Heart left ventricle (tissue), 16 donors: ENCODE measurements at regions not wholly inside any gene's neighbourhood (a gene's known extent, or its start where the extent isn't known, plus 50 kb on each side); places are given as distances from the start of the nearest gene placed in this dataset.

Source experiments
- ATAC-seq, 4 donors: fragments of 200-7000 bp; cut with Tn5 transposase; one replicate each; pipeline ENCODE4 v1.9.1; 2020 to 2022; ENCODE audit warnings: moderate library complexity in 4 of 4, mild to moderate bottlenecking in 3 of 4, moderate number of reproducible peaks in 1 of 4
- DNase-seq, 5 donors: peaks; one replicate each; pipeline ENCODE4 v3.0.0-alpha.2; 2020
- H3K27ac ChIP-seq, 12 donors: fragments of 200-600 bp; sonication (generic) in 4 of 12; one replicate each; pipeline versions ENCODE4 v1.5.0 to v1.8.0; 2016 to 2022; ENCODE audit warnings: mild to moderate bottlenecking in 2 of 12
- H3K27me3 ChIP-seq, 9 donors: fragments of 200-600 bp; sonication (generic) in 2 of 9; one replicate each; pipeline versions ENCODE4 v1.5.1 to v1.8.0; 2016 to 2022; ENCODE audit warnings: mild to moderate bottlenecking in 3 of 9
- H3K36me3 ChIP-seq, 9 donors: fragments of 200-600 bp; sonication (generic) in 2 of 9; one replicate each; pipeline versions ENCODE4 v1.5.0 to v1.8.0; 2018 to 2022; ENCODE audit warnings: mild to moderate bottlenecking in 2 of 9
- H3K4me1 ChIP-seq, 12 donors: fragments of 200-600 bp; sonication (generic) in 4 of 12; one replicate each; pipeline versions ENCODE4 v1.5.0 to v1.8.0; 2016 to 2022; ENCODE audit warnings: mild to moderate bottlenecking in 3 of 12
- H3K4me3 ChIP-seq, 12 donors: fragments of 200-600 bp; sonication (generic) in 4 of 12; one replicate each; pipeline versions ENCODE4 v1.5.0 to v1.8.0; 2017 to 2022; ENCODE audit warnings: mild to moderate bottlenecking in 9 of 12, moderate library complexity in 4 of 12
- H3K9me3 ChIP-seq, 12 donors: fragments of 200-600 bp; sonication (generic) in 4 of 12; one replicate each; pipeline versions ENCODE4 v1.5.0 to v1.8.0; 2016 to 2022; ENCODE audit warnings: mild to moderate bottlenecking in 1 of 12
- CTCF ChIP-seq, 12 donors: fragments of 200-600 bp; sonication (generic) in 4 of 12; IDR thresholded peaks; one replicate each; pipeline versions ENCODE4 v1.5.0 to v1.8.0; 2018 to 2022; ENCODE audit warnings: antibody characterized with exemption in 12 of 12, mild to moderate bottlenecking in 5 of 12
- POLR2A ChIP-seq, 2 donors: fragments of 450-650 bp; IDR thresholded peaks; one replicate each; pipeline ENCODE4 v1.6.1; 2017; ENCODE audit warnings: antibody characterized with exemption in 2 of 2, mild to moderate bottlenecking in 2 of 2, moderate library complexity in 2 of 2
- WGBS, 4 donors: extraction: QIAGEN DNeasy Blood & Tissue Kit in 2 of 4; methylation state at CpG; one replicate each; pipeline versions ENCODE4 v1.1.5 to v1.1.7; 2013 to 2018; 5-methylcytosine and 5-hydroxymethylcytosine counted together
- intact Hi-C, 10 donors: fragments of 100-400 bp; cut with DNase I; formaldehyde crosslinking; loops; one replicate each; pipeline versions ENCODE4 v1.11.1 to v1.14.2; 2022
- donor health status: ischemic (EF 13 %, LVEDD 7.1; RV severe dilation, severe dysfunction).
- donor health status: healthy with polysubstance abuse.
- donor health status: DM: no; HTN: yes; CAD: no.
- donor health status: DM: no; HTN: no; CAD: no.
- donor health status: ischemic (EF 25% LVEDD 6.9; RV normal size, moderate dysfunction).
- donor health status: ischemic (EF 25% LVEDD 5.7; RV mildly dilated, moderate dysfunction).
- donor health status: healthy.
- donor health status: DM: yes; HTN: yes; CAD: no.
- donor health status: ischemic (EF 35%, LVEDD 5.7; RV mildly dilated, moderate dysfunction).
- donor health status: nonischemic (EF 11% LVEDD 7.7; RV severe dilation, severe dysfunction).
- donor health status: DM: yes; HTN: yes; CAD: no.
- donor health status: PGD.
- donor health status: ischemic (EF 29% LVEDD 5.4; RV normal size, mild dysfunction).
- donor health status: nonischemic (EF 23%, LVEDD 6.1; RV moderate dilation, normal function).

GRCh38 chr6:137953761-137954160 is 86.7 kb downstream of the TNFAIP3 start:
- DNase-seq = no peak
- H3K4me1 ChIP-seq = peaks cover 0 to 25% (median 0%) of the 10 kb centered on the region in 12 donors
- TF ChIP-seq CTCF (IDR thresholded peaks at IDR 0.05) (no peak), POLR2A (IDR thresholded peaks at IDR 0.05) (no peak)
- no peak overlapping the region for H3K27ac ChIP-seq
- intact Hi-C loops = no loop called here
- H3K36me3 ChIP-seq = no peaks in the 10 kb centered on the region
- ATAC-seq = no peak
- no peaks in the 10 kb centered on the region for H3K9me3 ChIP-seq
- no peaks in the 10 kb centered on the region for H3K27me3 ChIP-seq
- H3K4me3 ChIP-seq = no peak overlapping the region
- 84 to 95% (median 89%) methylated on average over 1 of the region's 1 CpG for WGBS, 4 donors

GRCh38 chr6:137954253-137954652 is 87.2 kb downstream of the TNFAIP3 start:
- no peaks in the 10 kb centered on the region for H3K9me3 ChIP-seq
- WGBS, 4 donors = 87 to 93% (median 89%) methylated on average over 2 of the region's 2 CpGs
- no peak overlapping the region for H3K4me3 ChIP-seq
- TF ChIP-seq CTCF (IDR thresholded peaks at IDR 0.05) (no peak), POLR2A (IDR thresholded peaks at IDR 0.05) (no peak)
- H3K27ac ChIP-seq = no peak overlapping the region
- H3K27me3 ChIP-seq = no peaks in the 10 kb centered on the region
- intact Hi-C loops = no loop called here
- no peak for DNase-seq
- H3K4me1 ChIP-seq = peaks cover 0 to 30% (median 0%) of the 10 kb centered on the region in 12 donors
- no peaks in the 10 kb centered on the region for H3K36me3 ChIP-seq
- ATAC-seq = no peak

- H3K36me3 ChIP-seq = no peaks in the 10 kb centered on the region
- no peak overlapping the region for H3K4me3 ChIP-seq
- DNase-seq (no peak), ATAC-seq (no peak)
- WGBS, 4 donors = 94 to 98% (median 97%) methylated on average over 2 of the region's 2 CpGs
- no peaks in the 10 kb centered on the region for H3K27me3 ChIP-seq
- peaks cover 0 to 30% (median 0%) of the 10 kb centered on the region in 12 donors for H3K4me1 ChIP-seq
- peaks cover 0 to 6% (median 0%) of the 10 kb centered on the region in 12 donors for H3K9me3 ChIP-seq
- no peak overlapping the region for H3K27ac ChIP-seq
- intact Hi-C loops = no loop called here
- TF ChIP-seq POLR2A (IDR thresholded peaks at IDR 0.05) = no peak
- TF ChIP-seq CTCF (IDR thresholded peaks at IDR 0.05) = no peak
Observed at GRCh38 chr6:137956098-137956488, 89.0 kb downstream of the TNFAIP3 start.

DNA sequence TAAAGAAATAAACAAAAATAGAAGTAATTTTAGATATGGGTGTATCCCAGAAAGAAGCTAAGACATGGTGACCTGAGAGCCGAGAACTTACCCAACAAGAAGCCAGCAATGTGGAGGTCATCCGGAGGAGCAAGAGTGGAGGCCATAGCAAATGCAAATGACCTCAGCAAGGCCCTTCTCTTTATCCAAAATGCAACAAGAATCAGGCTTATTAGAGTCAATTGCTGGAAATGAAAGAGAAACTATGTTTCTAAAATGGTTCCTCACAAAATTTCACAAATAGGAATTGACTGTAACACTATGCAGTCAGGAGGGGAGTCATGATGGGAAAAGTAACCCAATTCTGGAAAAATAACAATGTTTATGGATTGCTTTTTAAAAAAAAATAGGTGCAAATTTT is 90.4 kb downstream of the TNFAIP3 start:
- Histone ChIP-seq H3K4me1 (peaks cover 0 to 26% (median 0%) of the 10 kb centered on the region in 12 donors), H3K36me3 (no peaks in the 10 kb centered on the region), H3K27ac (peak overlapping the region in 1 of 12 donors; percentile 51), H3K27me3 (no peaks in the 10 kb centered on the region), H3K4me3 (no peak overlapping the region), H3K9me3 (peaks cover 0 to 6% (median 0%) of the 10 kb centered on the region in 12 donors)
- WGBS, 4 donors = 95 to 97% (median 96%) methylated on average over 2 of the region's 2 CpGs
- intact Hi-C loops = no loop called here
- DNase-seq (no peak), ATAC-seq (no peak)
- TF ChIP-seq CTCF (IDR thresholded peaks at IDR 0.05) = no peak
- TF ChIP-seq POLR2A (IDR thresholded peaks at IDR 0.05) = no peak
